ENCODE measurements at regions not wholly inside any gene's neighbourhood (a gene's known extent, or its start where the extent isn't known, plus 50 kb on each side); places are given as distances from the start of the nearest gene placed in this dataset.
"Not testable (repeated sequence)": the region's sequence is repeated elsewhere in the genome, so short reads cannot be mapped to it uniquely, and the experiment has no call there.

DNA sequence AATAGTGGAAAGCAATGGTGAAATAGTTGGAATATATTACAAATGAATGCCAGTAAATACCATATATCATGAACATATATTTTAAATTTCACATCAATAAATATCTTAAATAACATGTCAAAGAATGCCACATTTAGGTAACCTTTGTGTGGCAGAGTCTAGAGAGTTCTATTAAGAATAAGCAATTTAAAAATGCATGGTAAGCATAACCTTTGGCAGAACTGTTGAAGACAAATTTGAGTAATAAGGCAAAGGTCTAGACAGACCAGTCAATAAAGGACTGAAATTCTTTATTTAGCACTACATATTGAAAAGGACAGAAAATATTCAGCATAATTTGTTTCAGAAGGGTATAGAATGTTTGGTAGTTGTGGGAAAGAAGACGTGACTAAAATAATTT, 1417.0 kb downstream of the SUCLG1 start:
- DNase-seq (ENCODE audit: low spot score in 2 of 2) (no peak), FAIRE-seq (no peak)

DNA sequence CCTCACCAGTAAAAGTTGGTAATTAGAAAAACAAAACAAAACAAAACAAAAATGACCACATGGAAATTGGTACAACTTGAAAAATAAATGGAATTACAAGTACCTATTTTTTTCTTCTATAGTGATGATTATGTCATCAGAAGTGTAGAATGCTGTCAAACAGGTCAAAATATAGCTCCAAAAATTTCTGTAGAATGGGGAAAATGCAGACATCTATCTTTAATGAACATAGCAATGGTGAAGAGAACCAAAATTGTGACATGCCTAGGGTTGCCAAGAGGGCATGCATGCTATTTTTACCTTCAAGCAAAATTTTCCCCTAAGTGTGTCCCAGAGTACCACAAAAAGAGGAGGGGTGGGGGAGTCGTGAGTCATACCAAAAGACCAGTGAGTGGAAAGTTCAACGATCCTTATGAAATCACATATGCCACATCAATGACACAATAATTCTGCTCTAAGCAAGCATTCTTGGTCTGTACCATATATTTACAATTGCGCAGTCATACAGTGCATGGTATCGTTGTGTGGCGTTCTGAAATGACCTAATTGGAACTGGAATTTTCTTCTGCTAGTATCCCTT, 1436.4 kb downstream of the SUCLG1 start:
- DNase-seq (ENCODE audit: low spot score in 2 of 2): no peak
- no peak for FAIRE-seq

DNA sequence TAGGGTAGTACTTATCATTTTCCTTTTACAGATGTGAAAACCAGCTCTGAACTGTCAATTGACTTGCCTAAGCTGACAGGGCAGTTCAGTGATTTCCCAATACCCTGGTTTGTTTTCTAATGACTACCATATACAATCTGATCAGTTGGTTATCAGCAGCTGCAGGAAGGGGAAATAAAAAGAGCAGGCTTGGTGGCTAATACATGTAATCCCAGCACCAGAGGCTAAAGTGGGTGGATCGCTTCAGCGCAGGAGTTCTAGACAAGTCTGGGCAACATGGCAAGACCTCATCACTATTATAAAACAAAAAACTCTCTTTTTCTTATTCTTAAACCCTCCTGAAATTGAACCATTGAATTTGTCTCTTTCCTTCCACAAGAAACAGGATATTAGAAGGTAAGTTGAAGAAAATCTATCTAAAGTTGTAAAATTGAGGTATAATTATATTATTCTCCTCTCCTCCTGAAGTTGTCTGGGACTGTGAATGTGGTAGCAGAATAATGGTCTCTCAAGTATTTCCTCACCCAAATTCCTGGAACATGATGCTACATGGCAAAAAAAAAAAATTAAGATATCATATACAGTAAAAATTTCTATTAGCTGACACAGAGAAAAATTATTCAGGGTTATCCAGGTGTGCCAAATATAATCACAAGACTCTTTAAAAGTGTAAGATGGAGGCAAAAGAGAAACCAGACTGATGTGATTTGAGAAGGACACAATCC, 1441.6 kb downstream of the SUCLG1 start:
- DNase-seq (ENCODE audit: low spot score in 2 of 2) (no peak), FAIRE-seq (no peak)

GRCh38 chr2:83016343-83017110, 1442.6 kb downstream of the SUCLG1 start:
- FAIRE-seq (no peak), DNase-seq (ENCODE audit: low spot score in 2 of 2) (no peak)

GRCh38 chr2:83015900-83016299, 1443.2 kb downstream of the SUCLG1 start:
- FAIRE-seq: no peak

DNA sequence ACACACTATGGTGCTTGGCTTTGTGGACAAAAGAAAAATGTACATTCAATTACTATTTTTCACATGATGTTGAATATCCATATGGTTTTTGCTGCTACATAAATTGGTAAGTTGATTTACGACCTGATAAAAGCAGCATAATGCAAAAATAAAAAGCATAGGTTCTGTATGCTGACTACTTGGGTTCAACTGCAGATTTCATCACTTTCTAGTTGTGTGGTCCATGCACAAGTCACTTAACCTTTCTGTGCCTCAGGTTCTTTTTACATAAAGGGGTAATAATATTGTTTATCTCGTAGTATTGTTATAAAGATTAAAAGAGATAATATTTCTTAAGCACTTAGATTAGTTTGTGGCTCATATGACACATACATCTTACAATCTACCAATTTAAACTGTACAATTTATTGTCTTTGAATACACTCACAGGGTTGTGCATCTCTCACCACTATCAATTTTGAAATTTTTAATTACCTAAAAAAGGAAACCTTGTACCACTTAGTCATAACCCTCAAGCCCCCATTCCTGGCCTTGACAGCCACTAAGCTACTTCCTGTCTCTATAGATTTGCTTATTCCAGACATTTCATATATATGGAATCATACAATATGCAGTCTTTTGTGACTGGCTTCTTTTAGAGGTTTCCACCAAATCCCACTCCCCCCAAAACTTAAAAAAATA, 1443.9 kb downstream of the SUCLG1 start:
- DNase-seq (ENCODE audit: low spot score in 2 of 2) (no peak), FAIRE-seq (no peak)

More at GRCh38 chr2:83015900-83016299, 1443.2 kb downstream of the SUCLG1 start:
- DNase-seq (ENCODE audit: low spot score in 2 of 2): no peak

GRCh38 chr2:83014462-83014861, 1444.6 kb downstream of the SUCLG1 start:
- no peak for FAIRE-seq
- no peak for DNase-seq (ENCODE audit: low spot score in 2 of 2)

GRCh38 chr2:83006961-83007360, 1452.1 kb downstream of the SUCLG1 start:
- DNase-seq (ENCODE audit: low spot score in 2 of 2): no peak
- FAIRE-seq: no peak

DNA sequence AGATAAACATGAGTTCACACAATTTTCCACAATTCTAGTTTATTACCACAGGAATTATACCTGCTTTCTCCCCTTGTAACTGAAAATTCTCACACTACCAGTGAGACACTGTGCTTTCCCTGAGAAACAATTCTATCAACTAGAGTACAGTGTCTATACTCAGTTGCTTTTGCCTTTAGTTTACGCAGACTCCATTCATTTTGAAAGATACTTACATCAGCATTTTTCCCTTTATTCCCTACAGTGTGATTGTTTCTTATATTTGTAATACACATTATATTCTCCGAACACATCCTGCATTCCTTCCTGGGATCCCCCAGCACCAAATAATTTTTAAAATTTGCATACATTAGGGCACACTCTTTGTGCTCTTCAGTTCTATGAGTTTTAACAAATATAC, 1455.5 kb downstream of the SUCLG1 start:
- DNase-seq (ENCODE audit: low spot score in 2 of 2): no peak
- no peak for FAIRE-seq

- DNase-seq (ENCODE audit: low spot score in 2 of 2): no peak
- no peak for FAIRE-seq
These were observed 1456.4 kb downstream of the SUCLG1 start for GRCh38 chr2:83002706-83003105.

- DNase-seq (ENCODE audit: low spot score in 2 of 2) (no peak), FAIRE-seq (no peak)
These were observed 1460.3 kb downstream of the SUCLG1 start for GRCh38 chr2:82998781-82999180.

DNA sequence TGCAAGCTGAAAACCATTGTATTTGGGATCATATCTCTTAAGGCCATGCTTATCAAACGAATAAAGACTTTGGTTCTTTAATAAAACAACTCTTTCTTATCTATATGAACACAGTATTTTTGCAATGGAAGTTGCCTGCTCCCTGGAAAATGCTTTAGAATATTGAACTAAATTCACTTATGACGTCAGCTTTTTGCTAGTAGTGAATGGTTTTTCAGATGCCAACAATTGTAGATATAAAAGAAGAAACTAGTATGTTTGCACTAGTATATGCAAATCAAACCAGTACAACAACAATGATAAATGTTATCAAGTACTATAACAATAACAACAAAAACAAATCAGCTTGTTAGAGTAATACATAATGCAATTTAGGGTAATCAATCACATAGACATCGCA, 1462.9 kb downstream of the SUCLG1 start:
- FAIRE-seq (no peak), DNase-seq (ENCODE audit: low spot score in 2 of 2) (no peak)

DNA sequence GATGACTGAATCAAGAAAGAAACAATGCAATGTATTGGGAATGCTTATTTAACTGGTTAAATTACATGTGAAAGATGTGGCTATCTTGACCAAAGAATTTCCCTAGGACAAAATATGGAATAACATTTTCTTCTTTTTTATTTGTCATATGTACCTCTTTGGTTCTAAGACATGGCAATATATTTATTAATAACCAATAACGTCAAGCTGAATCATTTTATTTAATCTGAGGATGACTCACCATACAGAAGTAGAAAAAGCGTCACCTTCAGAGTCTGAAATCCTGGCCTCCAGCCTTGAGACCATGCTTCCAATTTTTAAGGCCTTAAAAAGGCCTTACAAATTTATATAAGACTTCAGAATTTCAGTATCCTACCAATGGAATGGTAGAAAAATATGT, 1464.9 kb downstream of the SUCLG1 start:
- FAIRE-seq (no peak), DNase-seq (ENCODE audit: low spot score in 2 of 2) (no peak)

DNA sequence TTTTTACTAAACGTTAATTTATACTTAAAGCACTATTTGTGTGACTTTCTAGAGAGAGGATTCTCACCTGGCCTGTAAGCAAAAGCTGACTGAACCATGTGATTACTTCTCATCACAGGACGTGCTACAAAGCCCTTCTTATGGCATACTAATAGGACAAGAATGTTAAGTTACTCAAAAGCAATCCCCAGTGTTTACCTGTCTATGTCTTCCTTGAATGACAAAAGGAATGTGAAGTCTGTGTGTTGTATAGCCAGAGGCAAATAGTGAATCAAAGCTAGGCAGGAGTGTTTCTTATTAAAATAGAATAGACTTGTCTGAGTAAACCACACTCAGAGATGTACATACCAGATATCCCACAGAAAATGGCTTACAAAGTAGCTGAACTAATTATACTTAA, 1465.5 kb downstream of the SUCLG1 start:
- DNase-seq (ENCODE audit: low spot score in 2 of 2) (no peak), FAIRE-seq (no peak)

- no peak for FAIRE-seq
- no peak for DNase-seq (ENCODE audit: low spot score in 2 of 2)
These were observed 1466.1 kb downstream of the SUCLG1 start for GRCh38 chr2:82992968-82993367.

DNA sequence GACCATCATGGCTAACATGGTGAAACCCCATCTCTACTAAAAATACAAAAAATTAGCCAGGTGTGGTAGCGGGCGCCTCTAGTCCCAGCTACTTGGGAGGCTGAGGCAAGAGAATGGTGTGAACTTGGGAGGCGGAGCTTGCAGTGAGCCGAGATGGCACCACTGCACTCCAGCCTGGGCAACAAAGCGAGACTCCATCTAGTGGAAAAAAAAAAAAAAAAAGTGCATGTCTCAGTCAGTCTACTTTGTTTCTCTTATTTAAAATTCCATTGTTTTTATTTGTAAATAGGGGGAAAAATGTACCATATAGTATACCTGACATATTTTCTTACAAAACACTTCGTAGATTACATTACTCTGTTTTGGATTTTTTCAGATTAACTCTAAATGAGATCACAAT, 1471.4 kb downstream of the SUCLG1 start:
- DNase-seq (ENCODE audit: low spot score in 2 of 2); FAIRE-seq: not testable (repeated sequence)

DNA sequence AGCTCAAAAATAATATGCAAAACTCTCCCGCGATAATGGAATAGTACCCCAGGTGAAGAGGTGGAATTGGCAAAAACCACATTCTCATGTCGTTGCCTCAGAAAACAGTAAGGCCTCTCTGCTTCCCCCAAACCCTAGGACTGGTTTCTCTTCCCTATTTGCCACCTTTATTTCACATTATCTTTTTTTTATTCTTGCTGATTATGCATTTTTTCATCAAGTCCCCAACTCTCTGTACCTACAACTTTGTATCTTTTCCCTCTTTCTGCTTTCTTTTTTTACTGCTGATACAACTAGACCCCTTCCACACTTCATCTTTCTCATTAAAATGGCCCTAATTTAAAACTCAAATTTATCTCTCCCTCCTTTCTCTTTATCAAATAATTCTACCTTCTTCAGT, 1472.2 kb downstream of the SUCLG1 start:
- FAIRE-seq (no peak), DNase-seq (ENCODE audit: low spot score in 2 of 2) (no peak)

DNA sequence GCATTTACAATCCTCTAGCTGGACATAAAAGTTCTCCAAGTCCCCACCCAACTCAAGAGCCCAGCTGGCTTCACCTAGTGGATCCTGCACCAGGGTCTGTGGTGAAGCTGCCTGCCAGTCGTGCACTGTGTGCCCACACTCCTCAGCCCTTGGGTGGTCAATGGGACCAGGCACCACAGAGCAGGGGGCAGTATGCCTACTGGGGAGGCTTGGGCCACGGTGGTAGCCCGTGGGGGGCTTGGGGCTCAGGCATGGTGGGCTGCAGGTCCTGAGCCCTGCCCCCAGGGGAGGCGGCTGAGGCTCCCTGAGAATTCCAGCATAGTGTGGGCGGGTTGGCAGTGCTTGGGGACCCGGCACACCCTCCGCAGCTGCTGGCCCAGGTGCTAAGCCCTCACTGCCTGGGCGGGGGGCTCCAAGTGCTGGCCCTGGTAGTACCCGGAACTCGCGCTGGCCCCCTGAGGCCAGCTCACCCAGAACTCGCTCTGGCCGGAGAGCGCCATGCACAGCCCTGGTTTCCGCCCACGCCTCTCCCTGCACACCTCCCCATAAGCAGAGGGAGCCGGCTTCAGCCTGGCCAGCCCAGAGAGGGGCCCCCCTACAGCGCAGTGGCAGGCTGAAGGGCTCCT, 1473.4 kb downstream of the SUCLG1 start:
- no peak for DNase-seq (ENCODE audit: low spot score in 2 of 2)
- no peak for FAIRE-seq

DNA sequence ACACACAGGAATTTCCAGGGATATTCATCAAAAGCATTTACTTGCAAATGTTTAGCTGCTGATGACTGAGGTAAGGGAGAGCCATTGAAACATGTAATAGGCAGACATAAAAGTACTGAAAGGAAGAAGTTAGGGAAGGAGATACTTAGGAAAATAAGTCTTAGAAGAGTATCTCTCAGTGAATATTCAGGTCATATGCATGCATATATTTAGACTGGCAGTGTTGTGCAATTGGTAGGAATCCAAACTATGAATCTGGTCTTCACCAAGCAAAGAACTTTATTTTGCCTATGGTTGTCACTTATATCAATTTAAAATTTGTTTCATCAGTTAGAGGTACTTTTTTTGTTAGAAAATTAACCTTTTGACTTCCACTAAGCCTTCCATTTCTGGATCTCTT, 1490.7 kb downstream of the SUCLG1 start:
- DNase-seq (ENCODE audit: low spot score in 2 of 2): no peak
- no peak for FAIRE-seq

GRCh38 chr2:82964341-82964740, 1494.7 kb downstream of the SUCLG1 start:
- FAIRE-seq (no peak), DNase-seq (ENCODE audit: low spot score in 2 of 2) (no peak)

- no peak for FAIRE-seq
- DNase-seq (ENCODE audit: low spot score in 2 of 2): no peak
These were observed 1499.4 kb downstream of the SUCLG1 start for GRCh38 chr2:82959727-82960126.

Measured in frontal cortex (tissue), 3 donors.